H1 (cell line): ENCODE measurements at regions not wholly inside any gene's neighbourhood (a gene's known extent, or its start where the extent isn't known, plus 50 kb on each side); places are given as distances from the start of the nearest gene placed in this dataset.

Source experiments
- ASH2L ChIP-seq: fragments of 200-600, 300-600 bp; sonication (generic); IDR thresholded peaks from one replicate; pipeline ENCODE4 v1.7.1; 2017; ENCODE audit warnings: low read length
- CEBPB ChIP-seq: IDR thresholded peaks from 2 replicates; pipeline ENCODE4 v1.6.1; 2012; ENCODE audit warnings: low read depth, low read length
- CTCF ChIP-seq, 3 experiments: IDR thresholded peaks; 1 replicate in 2 of 3; 2 replicates in 1 of 3; pipeline versions ENCODE4 v1.5.1 to v1.6.1; 2011; ENCODE audit warnings: low read length in 3 of 3, mild to moderate bottlenecking in 3 of 3, inconsistent platforms in 2 of 3, low read depth in 1 of 3, moderate library complexity in 1 of 3; ENCODE audit not compliant: insufficient read depth in 1 of 3; ENCODE audit errors: control extremely low read depth in 1 of 3
- HDAC2 ChIP-seq, 2 experiments: fragments of 300-600 bp in 1 of 2; sonication (generic) in 1 of 2; IDR thresholded peaks; 2 replicates each; pipeline ENCODE4 v1.6.1; 2011 to 2012; ENCODE audit warnings: low read depth in 2 of 2, low read length in 2 of 2, mild to moderate bottlenecking in 2 of 2, moderate library complexity in 2 of 2, borderline replicate concordance in 1 of 2, inconsistent platforms in 1 of 2
- MAX ChIP-seq: IDR thresholded peaks from 2 replicates; pipeline ENCODE4 v1.6.1; 2012; ENCODE audit warnings: inconsistent platforms
- POLR2A ChIP-seq, 2 experiments: IDR thresholded peaks; 1 replicate in 1 of 2; 2 replicates in 1 of 2; pipeline ENCODE4 v1.6.1; 2011; ENCODE audit warnings: low read depth in 2 of 2, low read length in 2 of 2, mild to moderate bottlenecking in 2 of 2; ENCODE audit errors: control extremely low read depth in 1 of 2
- SIN3A ChIP-seq, 2 experiments: IDR thresholded peaks in 1 of 2; conservative IDR thresholded peaks in 1 of 2; 2 replicates each; pipeline ENCODE4 v1.6.1; 2011 to 2012; ENCODE audit warnings: low read length in 2 of 2, improper control_type of control experiment in 1 of 2, low read depth in 1 of 2, mild to moderate bottlenecking in 1 of 2

GRCh38 chr3:5376761-5377160 is 189.3 kb downstream of the EDEM1 start:
- TF ChIP-seq POLR2A (IDR thresholded peaks at IDR 0.05; ENCODE audit: control extremely low read depth in 1 of 2, low read depth in 2 of 2, low read length in 2 of 2) (no peak), MAX (no peak), ASH2L (no peak), HDAC2 (IDR thresholded peaks at IDR 0.05; ENCODE audit: borderline replicate concordance in 1 of 2, low read depth in 2 of 2, low read length in 2 of 2) (no peak), CEBPB (no peak), SIN3A (conservative IDR thresholded peaks at IDR 0.05 in 1 of 2, IDR thresholded peaks at IDR 0.05 in 1 of 2; ENCODE audit: low read depth in 1 of 2, low read length in 2 of 2) (no peak), CTCF (IDR thresholded peaks at IDR 0.05; ENCODE audit: control extremely low read depth in 1 of 3, insufficient read depth in 1 of 3, low read depth in 1 of 3, low read length in 3 of 3) (no peak)
